ENCODE measurements at regions not wholly inside any gene's neighbourhood (a gene's known extent, or its start where the extent isn't known, plus 50 kb on each side); places are given as distances from the start of the nearest gene placed in this dataset.

- DNase-seq: no peak
Measured at GRCh38 chr4:124786634-124787033, 74.1 kb upstream of the ANKRD50 start.

- DNase-seq: no peak
Measured at GRCh38 chr4:124785645-124786044, 73.1 kb upstream of the ANKRD50 start.

GRCh38 chr4:124783847-124784246 is 71.3 kb upstream of the ANKRD50 start:
- no peak for DNase-seq

- no peak for DNase-seq
Measured at GRCh38 chr4:124777007-124777406, 64.5 kb upstream of the ANKRD50 start.

GRCh38 chr4:124768596-124769365 is 56.2 kb upstream of the ANKRD50 start:
- DNase-seq: no peak

GRCh38 chr4:124762956-124763355 is 50.4 kb upstream of the ANKRD50 start:
- DNase-seq: no peak

Measured in NCI-H1092 (cell line).